ENCODE measurements at regions not wholly inside any gene's neighbourhood (a gene's known extent, or its start where the extent isn't known, plus 50 kb on each side); places are given as distances from the start of the nearest gene placed in this dataset.

- no peak for TF ChIP-seq CTCF (IDR thresholded peaks at IDR 0.05; ENCODE audit: insufficient read depth, low read depth, low read length, missing control alignments)
These were observed 303.6 kb upstream of the ARPP21 start for GRCh38 chr3:35335703-35336102.

GRCh38 chr3:35336601-35337000, 302.7 kb upstream of the ARPP21 start:
- no peak for DNase-seq (ENCODE audit: low read depth)
- H3K4me3 ChIP-seq (ENCODE audit: low read length), result no peak overlapping the region
- no peak for TF ChIP-seq CTCF (IDR thresholded peaks at IDR 0.05; ENCODE audit: insufficient read depth, low read depth, low read length, missing control alignments)

More at GRCh38 chr3:35335703-35336102, 303.6 kb upstream of the ARPP21 start:
- no peak overlapping the region for H3K4me3 ChIP-seq (ENCODE audit: low read length)
- DNase-seq (ENCODE audit: low read depth), result peak; percentile 69

GRCh38 chr3:35338186-35338585, 301.1 kb upstream of the ARPP21 start:
- no peak for TF ChIP-seq CTCF (IDR thresholded peaks at IDR 0.05; ENCODE audit: insufficient read depth, low read depth, low read length, missing control alignments)
- no peak for DNase-seq (ENCODE audit: low read depth)
- no peak overlapping the region for H3K4me3 ChIP-seq (ENCODE audit: low read length)

GRCh38 chr3:35380196-35380595, 259.1 kb upstream of the ARPP21 start:
- no peak for TF ChIP-seq CTCF (IDR thresholded peaks at IDR 0.05; ENCODE audit: insufficient read depth, low read depth, low read length, missing control alignments)
- no peak for DNase-seq (ENCODE audit: low read depth)
- no peak overlapping the region for H3K4me3 ChIP-seq (ENCODE audit: low read length)

- TF ChIP-seq CTCF (IDR thresholded peaks at IDR 0.05; ENCODE audit: insufficient read depth, low read depth, low read length, missing control alignments), result no peak
- no peak for DNase-seq (ENCODE audit: low read depth)
- no peak overlapping the region for H3K4me3 ChIP-seq (ENCODE audit: low read length)
These were observed 256.1 kb upstream of the ARPP21 start for GRCh38 chr3:35383216-35383615.

GRCh38 chr3:35383719-35384555, 255.4 kb upstream of the ARPP21 start:
- DNase-seq (ENCODE audit: low read depth), result peak; percentile 8
- no peak overlapping the region for H3K4me3 ChIP-seq (ENCODE audit: low read length)
- TF ChIP-seq CTCF (IDR thresholded peaks at IDR 0.05; ENCODE audit: insufficient read depth, low read depth, low read length, missing control alignments), result no peak

GRCh38 chr3:35385271-35385670, 254.1 kb upstream of the ARPP21 start:
- TF ChIP-seq CTCF (IDR thresholded peaks at IDR 0.05; ENCODE audit: insufficient read depth, low read depth, low read length, missing control alignments), result no peak
- no peak overlapping the region for H3K4me3 ChIP-seq (ENCODE audit: low read length)
- DNase-seq (ENCODE audit: low read depth), result no peak
